Suppressor macrophage (primary cell): ENCODE measurements at regions not wholly inside any gene's neighbourhood (a gene's known extent, or its start where the extent isn't known, plus 50 kb on each side); places are given as distances from the start of the nearest gene placed in this dataset.

Experiments
- DNase-seq, 4 experiments: peaks; one replicate each; pipeline ENCODE4 v3.0.0-alpha.2; 2020 to 2022

- DNase-seq, result no peak
Measured at GRCh38 chr20:11316244-11316643, 601.4 kb upstream of the BTBD3 start.

- no peak for DNase-seq
Measured at GRCh38 chr20:11320033-11320432, 597.7 kb upstream of the BTBD3 start.

GRCh38 chr20:11323816-11324215 lies 593.9 kb upstream of the BTBD3 start:
- no peak for DNase-seq

- no peak for DNase-seq
Measured at GRCh38 chr20:11324990-11325389, 592.7 kb upstream of the BTBD3 start.

GRCh38 chr20:11328839-11329238 lies 588.9 kb upstream of the BTBD3 start:
- no peak for DNase-seq

- DNase-seq, result no peak
Measured at GRCh38 chr20:11329271-11329670, 588.4 kb upstream of the BTBD3 start.

- DNase-seq, result no peak
Measured at GRCh38 chr20:11331096-11331495, 586.6 kb upstream of the BTBD3 start.

- DNase-seq, result no peak
Measured at GRCh38 chr20:11332381-11332780, 585.3 kb upstream of the BTBD3 start.

- DNase-seq, result no peak
Measured at GRCh38 chr20:11333634-11334033, 584.1 kb upstream of the BTBD3 start.

- DNase-seq, result no peak
Measured at GRCh38 chr20:11337361-11338130, 580.1 kb upstream of the BTBD3 start.

GRCh38 chr20:11338496-11339306 lies 579.0 kb upstream of the BTBD3 start:
- DNase-seq, result peak in 3 of 4 experiments; percentile 3 to 17 (median 16)

- DNase-seq, result no peak
Measured at GRCh38 chr20:11344939-11345338, 572.8 kb upstream of the BTBD3 start.

GRCh38 chr20:11347738-11348137 lies 570.0 kb upstream of the BTBD3 start:
- DNase-seq, result no peak

- peak; percentile 7 to 69 (median 42) for DNase-seq
Measured at GRCh38 chr20:11350126-11351005, 567.3 kb upstream of the BTBD3 start.

- no peak for DNase-seq
Measured at GRCh38 chr20:11352041-11352440, 565.7 kb upstream of the BTBD3 start.

GRCh38 chr20:11354846-11355245 lies 562.8 kb upstream of the BTBD3 start:
- no peak for DNase-seq

- DNase-seq, result no peak
Measured at GRCh38 chr20:11355345-11355744, 562.3 kb upstream of the BTBD3 start.

- no peak for DNase-seq
Measured at GRCh38 chr20:11356061-11356460, 561.6 kb upstream of the BTBD3 start.

- no peak for DNase-seq
Measured at GRCh38 chr20:11362450-11362849, 555.2 kb upstream of the BTBD3 start.

- no peak for DNase-seq
Measured at GRCh38 chr20:11364736-11365135, 553.0 kb upstream of the BTBD3 start.

- DNase-seq, result no peak
Measured at GRCh38 chr20:11366660-11367059, 551.0 kb upstream of the BTBD3 start.

GRCh38 chr20:11368499-11368898 lies 549.2 kb upstream of the BTBD3 start:
- no peak for DNase-seq
